LNCAP (cell line): ENCODE measurements at regions not wholly inside any gene's neighbourhood (a gene's known extent, or its start where the extent isn't known, plus 50 kb on each side); places are given as distances from the start of the nearest gene placed in this dataset.

Experiments used
- TF ChIP-seq, protein P1 (sequence below): fragments of 450-650 bp; IDR thresholded peaks from 2 replicates; pipeline ENCODE4 v1.5.1; 2017; ENCODE audit warnings: mild to moderate bottlenecking

DNA sequence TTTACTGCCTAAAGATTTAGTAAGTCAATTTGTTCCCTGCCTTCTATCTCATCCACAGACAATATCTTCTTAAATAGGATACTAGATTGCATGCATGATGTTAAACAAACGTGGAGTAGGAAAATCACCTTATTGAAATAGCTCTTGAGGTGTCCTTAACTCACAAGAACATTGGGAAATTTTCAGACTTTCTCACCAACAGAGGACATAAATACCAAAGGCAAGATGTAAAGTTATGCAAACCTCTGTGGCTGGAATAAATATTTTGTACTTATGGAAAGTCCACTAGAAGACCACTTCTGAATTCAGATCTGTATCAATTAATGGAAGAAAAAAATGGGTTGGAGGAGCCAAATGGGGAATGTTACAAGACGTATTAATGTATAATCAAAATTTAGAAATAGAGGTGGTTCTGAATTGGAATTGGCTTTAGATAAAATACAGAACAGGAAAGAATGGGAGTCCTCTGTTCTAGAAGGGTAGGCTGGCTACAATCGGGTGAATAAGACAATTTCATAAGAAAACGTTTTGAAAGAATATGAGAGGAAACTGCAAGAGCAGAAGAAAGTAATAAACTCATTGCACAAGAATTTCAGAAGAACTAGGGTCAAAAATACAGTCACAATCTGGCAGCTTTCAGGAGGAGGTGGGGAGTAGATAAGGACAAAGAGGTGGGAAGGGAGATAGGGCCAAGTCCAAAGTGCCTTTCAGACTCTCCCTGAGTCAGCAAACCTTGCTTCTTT, 69.3 kb upstream of the FN1 start:
- TF ChIP-seq, protein P1, sequence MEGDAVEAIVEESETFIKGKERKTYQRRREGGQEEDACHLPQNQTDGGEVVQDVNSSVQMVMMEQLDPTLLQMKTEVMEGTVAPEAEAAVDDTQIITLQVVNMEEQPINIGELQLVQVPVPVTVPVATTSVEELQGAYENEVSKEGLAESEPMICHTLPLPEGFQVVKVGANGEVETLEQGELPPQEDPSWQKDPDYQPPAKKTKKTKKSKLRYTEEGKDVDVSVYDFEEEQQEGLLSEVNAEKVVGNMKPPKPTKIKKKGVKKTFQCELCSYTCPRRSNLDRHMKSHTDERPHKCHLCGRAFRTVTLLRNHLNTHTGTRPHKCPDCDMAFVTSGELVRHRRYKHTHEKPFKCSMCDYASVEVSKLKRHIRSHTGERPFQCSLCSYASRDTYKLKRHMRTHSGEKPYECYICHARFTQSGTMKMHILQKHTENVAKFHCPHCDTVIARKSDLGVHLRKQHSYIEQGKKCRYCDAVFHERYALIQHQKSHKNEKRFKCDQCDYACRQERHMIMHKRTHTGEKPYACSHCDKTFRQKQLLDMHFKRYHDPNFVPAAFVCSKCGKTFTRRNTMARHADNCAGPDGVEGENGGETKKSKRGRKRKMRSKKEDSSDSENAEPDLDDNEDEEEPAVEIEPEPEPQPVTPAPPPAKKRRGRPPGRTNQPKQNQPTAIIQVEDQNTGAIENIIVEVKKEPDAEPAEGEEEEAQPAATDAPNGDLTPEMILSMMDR = no peak

DNA sequence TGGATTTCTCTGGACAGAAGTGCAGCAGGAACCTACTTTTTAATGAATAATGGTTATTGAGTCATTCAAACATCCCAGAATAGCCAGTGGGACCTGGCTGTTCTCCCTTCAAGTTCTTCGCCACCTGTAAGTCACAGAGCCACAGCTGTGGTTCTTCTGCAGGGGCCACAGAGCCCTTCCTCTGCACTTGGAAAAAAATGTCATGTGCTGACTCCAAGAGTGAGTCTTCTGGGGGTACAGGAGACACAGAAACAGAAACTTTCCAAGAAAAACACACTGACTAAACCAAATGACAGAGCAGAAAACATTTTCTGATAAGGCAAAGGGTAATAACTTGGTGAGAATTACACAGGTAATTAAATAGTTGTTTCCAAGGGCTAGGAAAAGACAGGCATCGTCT, 68.7 kb upstream of the FN1 start:
- TF ChIP-seq, protein P1 = no peak

DNA sequence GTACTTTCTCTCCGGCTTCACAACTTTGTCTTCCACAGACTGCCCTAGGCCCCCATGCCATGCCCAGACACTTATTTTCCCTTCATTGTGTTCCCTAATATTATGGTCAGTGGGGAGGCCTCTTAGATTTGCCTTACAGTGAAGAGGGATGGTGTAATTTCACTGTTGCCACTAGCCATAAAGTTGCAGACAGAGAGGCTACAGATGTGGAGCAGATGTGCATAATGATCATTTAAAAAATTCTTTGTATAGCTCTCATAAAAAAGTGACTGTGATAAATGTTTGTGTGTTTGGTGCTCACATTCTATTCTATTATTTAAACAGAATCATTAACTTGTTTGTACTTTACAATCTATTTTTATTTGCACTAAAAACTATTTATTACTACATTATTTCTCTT, 67.5 kb upstream of the FN1 start:
- TF ChIP-seq, protein P1 = no peak

DNA sequence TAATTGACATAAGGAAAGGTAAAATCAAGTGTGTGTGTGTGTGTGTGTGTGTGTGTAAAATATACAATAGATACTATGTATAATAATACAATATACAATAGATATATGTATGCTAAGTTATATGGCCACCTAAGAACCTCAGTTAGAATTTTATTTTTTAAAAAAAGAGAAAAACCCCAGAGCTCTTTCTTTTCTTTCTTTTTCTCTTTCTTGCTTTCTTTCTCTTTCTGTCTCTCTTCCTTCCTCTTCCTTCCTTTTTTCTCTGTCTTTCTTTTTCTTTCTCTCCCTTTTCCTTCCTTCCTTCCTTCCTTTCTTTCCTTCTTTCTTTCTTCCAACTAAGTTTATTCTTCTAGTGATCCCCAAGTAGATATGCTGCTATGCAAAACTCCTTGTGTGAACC, 64.6 kb upstream of the FN1 start:
- TF ChIP-seq, protein P1 = no peak

DNA sequence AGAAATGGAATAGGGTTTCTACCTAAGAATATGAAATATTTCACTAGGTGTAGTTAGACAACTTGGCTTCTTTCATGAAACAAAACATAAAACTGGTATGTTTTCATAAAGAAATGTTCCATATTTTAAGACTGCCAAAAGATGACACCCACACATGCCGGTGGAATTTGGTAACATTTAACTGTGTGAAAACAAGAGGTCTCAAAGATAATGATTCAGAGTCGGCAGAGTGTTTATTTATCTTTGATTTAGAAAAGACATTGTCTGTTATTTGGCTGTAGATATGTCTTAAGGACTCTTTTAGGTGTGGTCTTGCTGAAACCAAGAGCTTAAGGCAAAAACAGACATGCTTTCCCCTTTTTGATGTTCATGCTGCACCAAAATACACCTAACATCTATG, 63.5 kb upstream of the FN1 start:
- TF ChIP-seq, protein P1 = no peak

DNA sequence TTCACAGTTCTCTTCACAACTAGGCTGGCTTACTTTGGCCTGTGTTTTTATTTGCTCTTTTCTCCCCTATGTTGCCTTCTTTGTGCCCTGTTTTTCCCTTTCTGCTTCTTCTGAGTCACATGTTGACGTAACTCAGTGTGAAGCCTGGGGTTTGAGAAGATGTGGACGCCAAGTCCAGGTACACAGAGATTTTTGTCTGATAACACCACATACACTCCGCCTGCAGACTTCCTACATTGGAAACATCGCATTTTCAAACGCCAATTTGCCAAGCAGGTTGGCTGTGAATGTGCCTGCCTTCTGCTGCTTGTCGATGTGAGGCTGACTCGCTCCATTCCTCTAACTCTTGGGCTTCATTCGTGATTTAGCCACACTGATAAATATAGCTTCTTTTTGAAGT, 62.6 kb upstream of the FN1 start:
- TF ChIP-seq, protein P1 = no peak

DNA sequence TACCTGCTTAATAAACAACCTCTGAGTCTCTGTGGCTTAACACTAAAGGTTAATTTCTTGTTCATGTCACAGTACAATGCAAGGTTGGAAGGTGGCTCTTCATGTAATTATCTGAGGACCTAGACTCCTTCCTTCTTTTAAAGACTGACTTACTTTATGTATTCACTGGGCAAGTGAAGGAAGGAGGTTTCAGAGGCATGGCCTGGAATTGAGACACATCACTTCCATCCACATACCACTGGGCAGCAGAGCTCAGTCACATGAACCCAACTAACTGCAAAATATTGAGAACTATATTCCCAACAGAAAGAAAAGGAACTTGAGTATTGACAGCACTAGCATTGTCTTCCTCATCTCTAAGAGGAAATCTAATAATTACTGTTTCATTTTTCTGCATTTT, 57.5 kb upstream of the FN1 start:
- TF ChIP-seq, protein P1 = no peak
